Kidney (tissue), 13 donors: ENCODE measurements at regions not wholly inside any gene's neighbourhood (a gene's known extent, or its start where the extent isn't known, plus 50 kb on each side); places are given as distances from the start of the nearest gene placed in this dataset.

Experiments
- DNase-seq, 5 donors: peaks; one replicate each; pipeline ENCODE4 v3.0.0-alpha.2; 2013 to 2020
- FAIRE-seq: peaks from 2 replicates; lab custom pipeline; 2012; peaks lifted over from hg19 to GRCh38; lab: Jason Lieb, UNC
- H3K27ac ChIP-seq, 2 donors: one replicate each; pipeline ENCODE4 v1.7.0; 2013; ENCODE audit warnings: low read depth in 2 of 2, low read length in 2 of 2, inconsistent platforms in 1 of 2
- H3K27me3 ChIP-seq: one replicate; pipeline ENCODE4 v1.7.1; 2013; ENCODE audit warnings: low read length, inconsistent platforms; ENCODE audit not compliant: control insufficient read depth, insufficient read depth
- H3K36me3 ChIP-seq, 3 donors: one replicate each; pipeline versions ENCODE4 v1.7.0 to v1.7.1; 2013; ENCODE audit warnings: low read length in 3 of 3, control low read depth in 1 of 3, inconsistent platforms in 1 of 3; ENCODE audit not compliant: insufficient read depth in 3 of 3, control insufficient read depth in 2 of 3
- H3K4me1 ChIP-seq, 3 donors: one replicate each; pipeline versions ENCODE4 v1.7.0 to v1.7.1; 2013; ENCODE audit warnings: low read length in 3 of 3, inconsistent platforms in 1 of 3, low read depth in 1 of 3; ENCODE audit not compliant: control insufficient read depth in 2 of 3, insufficient read depth in 2 of 3
- H3K4me3 ChIP-seq, 3 donors: one replicate each; pipeline versions ENCODE4 v1.7.0 to v1.8.1; 2013; ENCODE audit warnings: low read length in 3 of 3, control low read depth in 1 of 3, inconsistent platforms in 1 of 3
- H3K9ac ChIP-seq, 3 donors: one replicate each; pipeline versions ENCODE4 v1.7.0 to v1.7.1; 2013; ENCODE audit warnings: low read length in 3 of 3, control low read depth in 1 of 3, inconsistent platforms in 1 of 3
- H3K9me3 ChIP-seq, 3 donors: one replicate each; pipeline versions ENCODE4 v1.7.0 to v1.7.1; 2013; ENCODE audit warnings: low read length in 3 of 3, control low read depth in 1 of 3, inconsistent platforms in 1 of 3; ENCODE audit not compliant: control insufficient read depth in 2 of 3, insufficient read depth in 1 of 3
- CTCF ChIP-seq: IDR thresholded peaks from 3 replicates; pipeline ENCODE4 v1.5.1; 2012; ENCODE audit warnings: mild to moderate bottlenecking, moderate library complexity, borderline replicate concordance; ENCODE audit not compliant: insufficient read depth; ENCODE audit errors: extremely low read depth
- intact Hi-C: fragments of 100-400 bp; cut with DNase I; formaldehyde crosslinking; loops from one replicate; pipeline ENCODE4 v1.11.1; 2022
- donor health status: control.
- donor health status: control.
- donor health status: control.
- donor health status: control.
- donor health status: control.
- donor health status: DM: yes; HTN: yes; CAD: no.
- donor health status: Normal renal cell carcinoma (clear cell type).

- H3K4me1 ChIP-seq: no peaks in the 10 kb centered on the region
- no peaks in the 10 kb centered on the region for H3K9me3 ChIP-seq
- DNase-seq: no peak
- H3K36me3 ChIP-seq: no peaks in the 10 kb centered on the region
- no peak for FAIRE-seq
- H3K4me3 ChIP-seq: no peak overlapping the region
- intact Hi-C loops: no loop called here
- TF ChIP-seq CTCF: no peak
- no peak overlapping the region for H3K9ac ChIP-seq
- H3K27me3 ChIP-seq: no peaks in the 10 kb centered on the region
- no peak overlapping the region for H3K27ac ChIP-seq
These were observed 2239.4 kb downstream of the LRRC4C start for GRCh38 chr11:39220069-39220468.

GRCh38 chr11:39209981-39210380, 2249.5 kb downstream of the LRRC4C start:
- FAIRE-seq: no peak
- intact Hi-C loops: no loop called here
- DNase-seq: no peak
- Histone ChIP-seq H3K4me1 (no peaks in the 10 kb centered on the region), H3K9ac (no peak overlapping the region), H3K4me3 (no peak overlapping the region), H3K27me3 (no peaks in the 10 kb centered on the region), H3K27ac (no peak overlapping the region), H3K36me3 (no peaks in the 10 kb centered on the region), H3K9me3 (no peaks in the 10 kb centered on the region)
- TF ChIP-seq CTCF: no peak

- DNase-seq (no peak), FAIRE-seq (no peak)
- intact Hi-C loops: no loop called here
- H3K4me3 ChIP-seq: no peak overlapping the region
- no peak overlapping the region for H3K27ac ChIP-seq
- H3K27me3 ChIP-seq: no peaks in the 10 kb centered on the region
- H3K4me1 ChIP-seq: no peaks in the 10 kb centered on the region
- H3K9ac ChIP-seq: no peak overlapping the region
- TF ChIP-seq CTCF: no peak
- H3K9me3 ChIP-seq: no peaks in the 10 kb centered on the region
- H3K36me3 ChIP-seq: no peaks in the 10 kb centered on the region
These were observed 2254.0 kb downstream of the LRRC4C start for GRCh38 chr11:39205236-39205995.
